B cell (primary cell): ENCODE measurements at regions not wholly inside any gene's neighbourhood (a gene's known extent, or its start where the extent isn't known, plus 50 kb on each side); places are given as distances from the start of the nearest gene placed in this dataset.

Experiments
- ATAC-seq: fragments of 200-7000 bp; cut with Tn5 transposase; one replicate; pipeline ENCODE4 v1.10.0; 2021; ENCODE audit warnings: low read depth, mild to moderate bottlenecking, moderate number of reproducible peaks, moderate library complexity
- CTCF ChIA-PET: fragments of 350-600 bp; sonication (Branson Sonifier 250); formaldehyde crosslinking; loops from one replicate; lab custom pipeline; 2021; ENCODE audit warnings: antibody characterized with exemption, inconsistent platforms; lab: Charles Lee
- POLR2A ChIA-PET: fragments of 350-600 bp; sonication (Branson Sonifier 250); formaldehyde crosslinking; loops from one replicate; lab custom pipeline; 2021; ENCODE audit warnings: antibody characterized with exemption; lab: Charles Lee
- DNase-seq: peaks from one replicate; pipeline ENCODE4 v3.0.0; 2013
- H2AFZ ChIP-seq: 2 replicates; pipeline ENCODE4 v1.6.1; 2012; ENCODE audit warnings: mild to moderate bottlenecking, low read depth, low read length; ENCODE audit not compliant: insufficient read depth, poor library complexity, severe bottlenecking
- H3K27ac ChIP-seq, 2 donors: 1 replicate in 1 of 2; 2 replicates in 1 of 2; pipeline ENCODE4 v1.5.1; 2012 to 2013; ENCODE audit warnings: low read length in 2 of 2, mild to moderate bottlenecking in 2 of 2, moderate library complexity in 1 of 2
- H3K27me3 ChIP-seq, 4 experiments: fragments of 200-600 bp in 1 of 4; sonication (generic) in 1 of 4; replicated peaks in 1 of 4; 1 replicate in 2 of 4; 2 replicates in 2 of 4; pipeline versions ENCODE4 v1.6.1 to v1.7.0; 2013 to 2016; ENCODE audit warnings: low read length in 3 of 4, mild to moderate bottlenecking in 2 of 4, mixed read lengths in 1 of 4, moderate library complexity in 1 of 4; ENCODE audit not compliant: insufficient read depth in 4 of 4, control insufficient read depth in 3 of 4; ENCODE audit errors: control extremely low read depth in 1 of 4
- H3K36me3 ChIP-seq, 2 experiments: replicated peaks in 1 of 2; 1 replicate in 1 of 2; 2 replicates in 1 of 2; pipeline versions ENCODE4 v1.6.1 to v1.7.1; 2013; ENCODE audit warnings: low read length in 1 of 2; ENCODE audit not compliant: insufficient read depth in 2 of 2, control insufficient read depth in 1 of 2; ENCODE audit errors: control extremely low read depth in 1 of 2, extremely low read depth in 1 of 2
- H3K4me1 ChIP-seq, 2 donors: fragments of 200-600 bp in 1 of 2; sonication (generic) in 1 of 2; 1 replicate in 1 of 2; 2 replicates in 1 of 2; pipeline versions ENCODE4 v1.5.1 to v1.6.1; 2013 to 2017; ENCODE audit warnings: low read length in 2 of 2; ENCODE audit not compliant: control insufficient read depth in 2 of 2, insufficient read depth in 2 of 2
- H3K4me2 ChIP-seq: replicated peaks from 2 replicates; pipeline ENCODE3; 2012; ENCODE audit warnings: mild to moderate bottlenecking, low read depth, low read length; ENCODE audit not compliant: poor library complexity, severe bottlenecking
- H3K4me3 ChIP-seq, 5 experiments: fragments of 200-600 bp in 1 of 5; sonication (generic) in 1 of 5; 1 replicate in 3 of 5; 2 replicates in 2 of 5; pipeline versions ENCODE4 v1.5.1 to v1.7.0; 2011 to 2016; ENCODE audit warnings: low read length in 4 of 5, mild to moderate bottlenecking in 4 of 5, low read depth in 2 of 5, control low read depth in 1 of 5, moderate library complexity in 1 of 5; ENCODE audit not compliant: insufficient read depth in 1 of 5; ENCODE audit errors: control extremely low read depth in 1 of 5, extremely low read depth in 1 of 5
- H3K79me2 ChIP-seq: fragments of 200-600 bp; sonication (generic); one replicate; pipeline ENCODE4 v1.6.0; 2016; ENCODE audit warnings: low read length; ENCODE audit not compliant: control insufficient read depth, insufficient read depth
- H3K9ac ChIP-seq: fragments of 200-600 bp; sonication (generic); 2 replicates; pipeline ENCODE4 v1.6.1; 2017; ENCODE audit warnings: mild to moderate bottlenecking, low read length, moderate library complexity
- H3K9me3 ChIP-seq, 3 donors: one replicate each; pipeline versions ENCODE4 v1.6.1 to v1.7.1; 2013; ENCODE audit warnings: low read length in 2 of 3; ENCODE audit not compliant: control insufficient read depth in 2 of 3, insufficient read depth in 1 of 3; ENCODE audit errors: control extremely low read depth in 1 of 3
- H4K20me1 ChIP-seq: 2 replicates; pipeline ENCODE4 v1.6.0; 2012; ENCODE audit warnings: mild to moderate bottlenecking, low read length; ENCODE audit not compliant: insufficient read depth, control insufficient read depth, poor library complexity, severe bottlenecking
- H3K27ac Mint-ChIP-seq: one replicate; pipeline ENCODE4 v1.8.0; 2021; ENCODE audit warnings: mixed read lengths
- H3K27me3 Mint-ChIP-seq: one replicate; pipeline ENCODE4 v1.8.0; 2021; ENCODE audit warnings: mixed read lengths
- H3K4me1 Mint-ChIP-seq: one replicate; pipeline ENCODE4 v1.8.0; 2021; ENCODE audit warnings: mixed read lengths
- H3K4me3 Mint-ChIP-seq: one replicate; pipeline ENCODE4 v1.8.0; 2021; ENCODE audit warnings: mixed read lengths
- H3K9me3 Mint-ChIP-seq: one replicate; pipeline ENCODE4 v1.8.0; 2022; ENCODE audit warnings: mixed read lengths; ENCODE audit not compliant: insufficient read depth
- EZH2 ChIP-seq: IDR thresholded peaks from 2 replicates; pipeline ENCODE4 v1.6.1; 2012; ENCODE audit warnings: borderline replicate concordance, low read depth, mild to moderate bottlenecking, moderate library complexity, low read length; ENCODE audit not compliant: insufficient read depth, poor library complexity, severe bottlenecking
- WGBS: methylation state at CpG from one replicate; pipeline ENCODE4 v1.1.5; 2013; ENCODE audit warnings: missing lambda C conversion rate; ENCODE audit not compliant: insufficient coverage; 5-methylcytosine and 5-hydroxymethylcytosine counted together
- intact Hi-C: fragments of 100-400 bp; cut with micrococcal nuclease; formaldehyde crosslinking; loops from one replicate; pipeline ENCODE4 v1.10.0; 2022
- TF ChIP-seq, protein P1 (sequence below): fragments of 200-600 bp; IDR thresholded peaks from one replicate; pipeline ENCODE4 v1.8.0; 2022; ENCODE audit warnings: antibody characterized with exemption, mild to moderate bottlenecking

DNA sequence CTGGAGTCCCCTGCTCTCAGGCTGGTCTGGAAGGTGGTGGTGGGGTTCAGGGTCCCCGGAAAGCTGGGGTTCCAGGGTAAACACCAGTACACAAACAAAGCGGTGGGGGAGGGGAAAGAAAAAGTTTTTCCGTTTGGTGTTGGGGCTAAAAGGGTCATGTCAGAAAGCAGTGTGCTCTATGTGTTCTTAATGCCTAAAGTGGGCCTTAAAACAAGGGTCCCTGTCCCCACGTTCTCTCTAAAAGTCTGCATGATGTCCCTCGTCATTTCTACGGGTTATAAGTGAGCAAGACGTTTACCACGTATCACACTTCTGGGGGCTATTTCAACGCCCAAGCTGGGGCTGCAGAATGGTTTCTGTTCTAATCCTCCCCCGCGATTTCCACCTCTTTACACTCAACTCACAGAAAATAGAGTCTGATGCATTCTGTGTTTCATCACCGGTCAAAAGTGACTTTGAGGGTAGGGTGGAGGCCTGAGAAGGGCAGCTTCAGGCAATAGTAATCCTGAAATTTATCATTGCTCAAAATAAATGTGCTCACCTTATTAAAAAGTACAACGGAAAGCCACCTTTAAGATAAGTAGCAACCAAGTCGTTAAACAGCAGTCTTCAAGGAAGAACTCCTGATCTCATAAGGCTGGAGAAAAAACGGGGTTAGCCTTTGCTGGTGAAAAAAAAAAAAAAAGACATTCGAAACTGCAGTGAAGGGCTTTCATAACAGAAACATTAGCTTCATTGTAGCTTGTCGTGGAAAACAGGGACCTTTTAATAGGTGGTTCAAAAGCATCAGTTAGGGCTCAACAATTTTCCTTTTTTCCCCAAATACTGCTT is 63.9 kb upstream of the PTGR2 start:
- H3K9ac ChIP-seq, result peak overlapping the region; percentile 89
- CTCF ChIA-PET, result interaction anchor here (0.6 to 6.9 kb wide), 9 partner anchors 10 to 155 kb away, joined by 3 to 113 read pairs (median 4); partner anchors contain the start of gene PTGR2
- TF ChIP-seq, protein P1, sequence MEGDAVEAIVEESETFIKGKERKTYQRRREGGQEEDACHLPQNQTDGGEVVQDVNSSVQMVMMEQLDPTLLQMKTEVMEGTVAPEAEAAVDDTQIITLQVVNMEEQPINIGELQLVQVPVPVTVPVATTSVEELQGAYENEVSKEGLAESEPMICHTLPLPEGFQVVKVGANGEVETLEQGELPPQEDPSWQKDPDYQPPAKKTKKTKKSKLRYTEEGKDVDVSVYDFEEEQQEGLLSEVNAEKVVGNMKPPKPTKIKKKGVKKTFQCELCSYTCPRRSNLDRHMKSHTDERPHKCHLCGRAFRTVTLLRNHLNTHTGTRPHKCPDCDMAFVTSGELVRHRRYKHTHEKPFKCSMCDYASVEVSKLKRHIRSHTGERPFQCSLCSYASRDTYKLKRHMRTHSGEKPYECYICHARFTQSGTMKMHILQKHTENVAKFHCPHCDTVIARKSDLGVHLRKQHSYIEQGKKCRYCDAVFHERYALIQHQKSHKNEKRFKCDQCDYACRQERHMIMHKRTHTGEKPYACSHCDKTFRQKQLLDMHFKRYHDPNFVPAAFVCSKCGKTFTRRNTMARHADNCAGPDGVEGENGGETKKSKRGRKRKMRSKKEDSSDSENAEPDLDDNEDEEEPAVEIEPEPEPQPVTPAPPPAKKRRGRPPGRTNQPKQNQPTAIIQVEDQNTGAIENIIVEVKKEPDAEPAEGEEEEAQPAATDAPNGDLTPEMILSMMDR, result no peak
- no peak for TF ChIP-seq EZH2
- peak overlapping the region; percentile 96 for H3K27ac Mint-ChIP-seq
- H3K9me3 Mint-ChIP-seq, result no peaks in the 10 kb centered on the region
- no peaks in the 10 kb centered on the region for H3K9me3 ChIP-seq
- H3K4me1 ChIP-seq, result peaks cover 41 to 44% of the 10 kb centered on the region in 2 donors
- H3K4me2 ChIP-seq, result peak overlapping the region; percentile 76
- no peaks in the 10 kb centered on the region for H3K27me3 ChIP-seq
- intact Hi-C loops, result loop anchor here (1.0 kb wide), 1 partner anchor 38 kb away; no protein-coding TSS in a partner anchor
- POLR2A ChIA-PET, result interaction anchor here (0.6 to 6.1 kb wide), 7 partner anchors 16 to 760 kb away, joined by 3 to 60 read pairs (median 6); partner anchors contain the start of genes COQ6 and ZNF410
- peaks cover 95% of the 10 kb centered on the region for H3K79me2 ChIP-seq
- 3% methylated on average over 8 of the region's 17 CpGs for WGBS
- H3K27ac ChIP-seq, result peak overlapping the region; percentile 78 to 90
- no peak for ATAC-seq
- peak; percentile 42 for DNase-seq
- H3K4me1 Mint-ChIP-seq, result peaks cover 54% of the 10 kb centered on the region
- H3K4me3 ChIP-seq, result peak overlapping the region; percentile 72 to 90 (median 86)
- H4K20me1 ChIP-seq, result peaks cover 32% of the 10 kb centered on the region
- peak overlapping the region; percentile 89 for H2AFZ ChIP-seq
- H3K27me3 Mint-ChIP-seq, result no peaks in the 10 kb centered on the region
- H3K36me3 ChIP-seq, result peaks cover 0 to 2% of the 10 kb centered on the region in 2 experiments
- H3K4me3 Mint-ChIP-seq, result peak overlapping the region; percentile 95
